ENCODE measurements at regions not wholly inside any gene's neighbourhood (a gene's known extent, or its start where the extent isn't known, plus 50 kb on each side); places are given as distances from the start of the nearest gene placed in this dataset.

- TF ChIP-seq, protein P1, sequence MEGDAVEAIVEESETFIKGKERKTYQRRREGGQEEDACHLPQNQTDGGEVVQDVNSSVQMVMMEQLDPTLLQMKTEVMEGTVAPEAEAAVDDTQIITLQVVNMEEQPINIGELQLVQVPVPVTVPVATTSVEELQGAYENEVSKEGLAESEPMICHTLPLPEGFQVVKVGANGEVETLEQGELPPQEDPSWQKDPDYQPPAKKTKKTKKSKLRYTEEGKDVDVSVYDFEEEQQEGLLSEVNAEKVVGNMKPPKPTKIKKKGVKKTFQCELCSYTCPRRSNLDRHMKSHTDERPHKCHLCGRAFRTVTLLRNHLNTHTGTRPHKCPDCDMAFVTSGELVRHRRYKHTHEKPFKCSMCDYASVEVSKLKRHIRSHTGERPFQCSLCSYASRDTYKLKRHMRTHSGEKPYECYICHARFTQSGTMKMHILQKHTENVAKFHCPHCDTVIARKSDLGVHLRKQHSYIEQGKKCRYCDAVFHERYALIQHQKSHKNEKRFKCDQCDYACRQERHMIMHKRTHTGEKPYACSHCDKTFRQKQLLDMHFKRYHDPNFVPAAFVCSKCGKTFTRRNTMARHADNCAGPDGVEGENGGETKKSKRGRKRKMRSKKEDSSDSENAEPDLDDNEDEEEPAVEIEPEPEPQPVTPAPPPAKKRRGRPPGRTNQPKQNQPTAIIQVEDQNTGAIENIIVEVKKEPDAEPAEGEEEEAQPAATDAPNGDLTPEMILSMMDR (IDR thresholded peaks at IDR 0.05): no peak
- DNase-seq: no peak
- 88 to 91% methylated on average over 14 of the region's 14 CpGs for WGBS, 2 donors
- no peaks in the 10 kb centered on the region for H3K9me3 ChIP-seq
- no peak for ATAC-seq
- H3K4me3 ChIP-seq: no peak overlapping the region
- H3K4me1 ChIP-seq: peaks cover 0 to 9% (median 0%) of the 10 kb centered on the region in 9 donors
- no peaks in the 10 kb centered on the region for H3K36me3 ChIP-seq
- intact Hi-C loops (cut with DNase I): no loop called here
- no peaks in the 10 kb centered on the region for H3K27me3 ChIP-seq
- H3K27ac ChIP-seq: no peak overlapping the region
Observed at GRCh38 chr10:78995987-78996791, 72.6 kb upstream of the ZMIZ1 start.

DNA sequence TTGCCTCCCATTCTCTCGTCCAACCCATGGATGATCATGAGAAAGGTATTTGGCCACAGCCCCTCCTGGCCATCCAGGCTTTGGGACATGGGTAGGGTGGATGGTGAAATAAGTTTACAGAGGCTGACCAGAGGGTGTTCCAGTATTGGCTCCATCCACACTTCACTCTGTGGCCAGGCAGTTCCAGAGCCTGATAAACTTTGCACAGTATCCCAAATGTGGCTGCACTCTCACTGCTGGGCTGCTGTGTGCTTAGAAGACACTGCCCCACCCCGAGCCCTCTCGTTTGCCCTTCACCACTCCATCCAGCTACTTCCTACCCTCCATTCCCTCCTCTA is 72.0 kb upstream of the ZMIZ1 start:
- Histone ChIP-seq H3K36me3 (no peaks in the 10 kb centered on the region), H3K27ac (no peak overlapping the region), H3K9me3 (no peaks in the 10 kb centered on the region), H3K4me1 (peaks cover 0 to 15% (median 0%) of the 10 kb centered on the region in 9 donors), H3K27me3 (no peaks in the 10 kb centered on the region), H3K4me3 (no peak overlapping the region)
- intact Hi-C loops (cut with DNase I): no loop called here
- WGBS, 2 donors: 87 to 88% methylated on average over 3 of the region's 3 CpGs
- TF ChIP-seq, protein P1 (IDR thresholded peaks at IDR 0.05): no peak
- DNase-seq: no peak
- ATAC-seq: no peak

GRCh38 chr10:78997635-78998618 is 70.8 kb upstream of the ZMIZ1 start:
- Histone ChIP-seq H3K4me1 (peaks cover 0 to 15% (median 0%) of the 10 kb centered on the region in 9 donors), H3K4me3 (no peak overlapping the region), H3K9me3 (no peaks in the 10 kb centered on the region), H3K27me3 (no peaks in the 10 kb centered on the region), H3K36me3 (no peaks in the 10 kb centered on the region), H3K27ac (no peak overlapping the region)
- TF ChIP-seq, protein P1 (IDR thresholded peaks at IDR 0.05): no peak
- WGBS, 2 donors: 85 to 88% methylated on average over 10 of the region's 10 CpGs
- ATAC-seq: peak in 1 of 8 donors; percentile 19
- intact Hi-C loops (cut with DNase I): no loop called here
- DNase-seq: no peak

- 51 to 65% methylated on average over 10 of the region's 10 CpGs for WGBS, 2 donors
- TF ChIP-seq, protein P1 (IDR thresholded peaks at IDR 0.05): no peak
- ATAC-seq (no peak), DNase-seq (no peak)
- Histone ChIP-seq H3K27me3 (no peaks in the 10 kb centered on the region), H3K9me3 (no peaks in the 10 kb centered on the region), H3K4me1 (peaks cover 0 to 16% (median 5%) of the 10 kb centered on the region in 9 donors), H3K36me3 (no peaks in the 10 kb centered on the region), H3K27ac (no peak overlapping the region), H3K4me3 (no peak overlapping the region)
- intact Hi-C loops (cut with DNase I): no loop called here
Observed at GRCh38 chr10:79001082-79001885, 67.5 kb upstream of the ZMIZ1 start.
